ENCODE measurements at regions not wholly inside any gene's neighbourhood (a gene's known extent, or its start where the extent isn't known, plus 50 kb on each side); places are given as distances from the start of the nearest gene placed in this dataset.
"Not testable (repeated sequence)": the region's sequence is repeated elsewhere in the genome, so short reads cannot be mapped to it uniquely, and the experiment has no call there.

DNA sequence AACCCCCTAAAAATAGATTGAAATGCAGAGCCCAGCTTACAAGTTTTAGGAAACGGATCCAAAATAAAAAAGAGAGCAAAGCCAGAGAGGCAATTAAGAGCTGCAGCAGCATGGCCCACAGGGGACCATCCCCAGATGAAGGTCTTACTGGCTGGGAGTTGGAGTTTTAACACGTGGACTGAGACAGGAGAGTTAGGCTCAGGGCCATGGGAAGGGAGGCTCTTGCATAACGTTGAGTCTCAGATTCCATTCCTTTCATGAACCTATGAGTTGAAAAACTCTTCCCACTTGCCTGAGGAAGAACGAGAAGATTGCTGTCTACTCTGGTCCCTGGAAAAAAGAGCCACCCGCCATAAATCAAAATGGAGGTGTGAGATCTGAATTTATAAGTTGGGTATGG lies 101.8 kb upstream of the NDUFV2 start:
- no peak for DNase-seq (ENCODE audit: extremely low spot score, unreplicated experiment)
- TF ChIP-seq, protein P1, sequence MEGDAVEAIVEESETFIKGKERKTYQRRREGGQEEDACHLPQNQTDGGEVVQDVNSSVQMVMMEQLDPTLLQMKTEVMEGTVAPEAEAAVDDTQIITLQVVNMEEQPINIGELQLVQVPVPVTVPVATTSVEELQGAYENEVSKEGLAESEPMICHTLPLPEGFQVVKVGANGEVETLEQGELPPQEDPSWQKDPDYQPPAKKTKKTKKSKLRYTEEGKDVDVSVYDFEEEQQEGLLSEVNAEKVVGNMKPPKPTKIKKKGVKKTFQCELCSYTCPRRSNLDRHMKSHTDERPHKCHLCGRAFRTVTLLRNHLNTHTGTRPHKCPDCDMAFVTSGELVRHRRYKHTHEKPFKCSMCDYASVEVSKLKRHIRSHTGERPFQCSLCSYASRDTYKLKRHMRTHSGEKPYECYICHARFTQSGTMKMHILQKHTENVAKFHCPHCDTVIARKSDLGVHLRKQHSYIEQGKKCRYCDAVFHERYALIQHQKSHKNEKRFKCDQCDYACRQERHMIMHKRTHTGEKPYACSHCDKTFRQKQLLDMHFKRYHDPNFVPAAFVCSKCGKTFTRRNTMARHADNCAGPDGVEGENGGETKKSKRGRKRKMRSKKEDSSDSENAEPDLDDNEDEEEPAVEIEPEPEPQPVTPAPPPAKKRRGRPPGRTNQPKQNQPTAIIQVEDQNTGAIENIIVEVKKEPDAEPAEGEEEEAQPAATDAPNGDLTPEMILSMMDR (conservative IDR thresholded peaks at IDR 0.05) = no peak
- Mint-ChIP-seq H3K4me3 (no peak overlapping the region), H3K9me3 (peaks cover 7% of the 10 kb centered on the region), H3K4me1 (ENCODE audit: unreplicated experiment) (peaks cover 20% of the 10 kb centered on the region), H3K27ac (no peak overlapping the region), H3K36me3 (no peaks in the 10 kb centered on the region), H3K27me3 (no peaks in the 10 kb centered on the region)

- Mint-ChIP-seq H3K27ac (no peak overlapping the region), H3K36me3 (no peaks in the 10 kb centered on the region), H3K9me3 (peaks cover 7% of the 10 kb centered on the region), H3K27me3 (no peaks in the 10 kb centered on the region), H3K4me1 (ENCODE audit: unreplicated experiment) (peaks cover 15% of the 10 kb centered on the region), H3K4me3 (no peak overlapping the region)
- DNase-seq (ENCODE audit: extremely low spot score, unreplicated experiment) = no peak
- TF ChIP-seq, protein P1 (conservative IDR thresholded peaks at IDR 0.05) = no peak
Measured at GRCh38 chr18:9001209-9001608, 101.3 kb upstream of the NDUFV2 start.

- peaks cover 14% of the 10 kb centered on the region for H3K4me1 Mint-ChIP-seq (ENCODE audit: unreplicated experiment)
- peaks cover 7% of the 10 kb centered on the region for H3K9me3 Mint-ChIP-seq
- TF ChIP-seq, protein P1 (conservative IDR thresholded peaks at IDR 0.05) = no peak
- no peak overlapping the region for H3K27ac Mint-ChIP-seq
- DNase-seq (ENCODE audit: extremely low spot score, unreplicated experiment) = no peak
- no peaks in the 10 kb centered on the region for H3K36me3 Mint-ChIP-seq
- H3K27me3 Mint-ChIP-seq = no peaks in the 10 kb centered on the region
- H3K4me3 Mint-ChIP-seq = no peak overlapping the region
Measured at GRCh38 chr18:9003406-9004100, 98.9 kb upstream of the NDUFV2 start.

GRCh38 chr18:9004308-9004707 lies 98.2 kb upstream of the NDUFV2 start:
- H3K36me3 Mint-ChIP-seq; H3K27ac Mint-ChIP-seq; H3K27me3 Mint-ChIP-seq; H3K4me3 Mint-ChIP-seq; DNase-seq (ENCODE audit: extremely low spot score, unreplicated experiment); H3K4me1 Mint-ChIP-seq (ENCODE audit: unreplicated experiment); H3K9me3 Mint-ChIP-seq: not testable (repeated sequence)

GRCh38 chr18:9007700-9008099 lies 94.8 kb upstream of the NDUFV2 start:
- not testable (repeated sequence) for DNase-seq (ENCODE audit: extremely low spot score, unreplicated experiment); H3K27me3 Mint-ChIP-seq; H3K4me1 Mint-ChIP-seq (ENCODE audit: unreplicated experiment); H3K4me3 Mint-ChIP-seq; H3K27ac Mint-ChIP-seq; H3K36me3 Mint-ChIP-seq; H3K9me3 Mint-ChIP-seq

DNA sequence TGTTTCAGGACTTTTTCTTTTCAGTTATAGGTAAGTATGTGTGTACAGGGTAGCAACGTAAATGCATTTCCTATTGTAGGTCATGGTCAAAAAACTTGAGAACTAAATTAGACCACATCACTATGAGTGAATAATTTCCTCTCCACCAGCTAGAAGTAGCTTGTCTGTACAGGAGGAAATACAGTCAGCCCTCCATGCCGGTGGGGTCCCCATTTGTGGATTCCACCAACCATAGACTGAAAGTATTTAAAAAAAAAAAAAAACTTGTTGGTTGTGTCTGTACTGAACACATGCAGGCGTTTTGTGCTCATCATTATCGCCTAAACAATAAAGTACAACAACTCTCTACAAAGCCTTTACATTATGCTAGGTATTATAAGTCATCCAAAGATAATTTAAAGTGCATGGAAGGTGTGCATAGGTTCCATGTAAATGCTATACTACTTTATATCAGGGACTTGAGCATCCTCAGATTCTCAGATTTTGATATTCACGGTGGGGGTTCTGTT lies 94.2 kb upstream of the NDUFV2 start:
- H3K36me3 Mint-ChIP-seq = no peaks in the 10 kb centered on the region
- H3K27ac Mint-ChIP-seq = no peak overlapping the region
- peaks cover 6% of the 10 kb centered on the region for H3K9me3 Mint-ChIP-seq
- TF ChIP-seq, protein P1 (conservative IDR thresholded peaks at IDR 0.05) = no peak
- H3K4me1 Mint-ChIP-seq (ENCODE audit: unreplicated experiment) = no peaks in the 10 kb centered on the region
- DNase-seq (ENCODE audit: extremely low spot score, unreplicated experiment) = no peak
- no peak overlapping the region for H3K4me3 Mint-ChIP-seq
- H3K27me3 Mint-ChIP-seq = peaks cover 4% of the 10 kb centered on the region
